GM21447 (cell line): ENCODE measurements at regions not wholly inside any gene's neighbourhood (a gene's known extent, or its start where the extent isn't known, plus 50 kb on each side); places are given as distances from the start of the nearest gene placed in this dataset.
"Not testable (repeated sequence)": the region's sequence is repeated elsewhere in the genome, so short reads cannot be mapped to it uniquely, and the experiment has no call there.

Experiments
- ATAC-seq: cut with Tn5 transposase; IDR thresholded peaks from one replicate; pipeline ENCODE4 v1.9.1; 2021; ENCODE audit not compliant: unreplicated experiment

- ATAC-seq: no peak
These were observed 170.6 kb downstream of the MINAR1 start for GRCh38 chr15:79602731-79603130.

GRCh38 chr15:79606831-79607355 is 174.8 kb downstream of the MINAR1 start:
- no peak for ATAC-seq

- ATAC-seq: no peak
These were observed 176.1 kb downstream of the MINAR1 start for GRCh38 chr15:79608066-79608864.

GRCh38 chr15:79609506-79609905 is 177.4 kb downstream of the MINAR1 start:
- ATAC-seq: no peak

- ATAC-seq: no peak
These were observed 177.9 kb downstream of the MINAR1 start for GRCh38 chr15:79610021-79610420.

GRCh38 chr15:79615754-79616153 is 183.6 kb downstream of the MINAR1 start:
- ATAC-seq: no peak

- ATAC-seq: no peak
These were observed 184.9 kb downstream of the MINAR1 start for GRCh38 chr15:79617071-79617470.

GRCh38 chr15:79620112-79620857 is 188.1 kb downstream of the MINAR1 start:
- ATAC-seq: no peak

- ATAC-seq: not testable (repeated sequence)
These were observed 189.7 kb downstream of the MINAR1 start for GRCh38 chr15:79621805-79622204.

GRCh38 chr15:79623488-79623887 is 191.4 kb downstream of the MINAR1 start:
- ATAC-seq: no peak

GRCh38 chr15:79629687-79630086 is 197.6 kb downstream of the MINAR1 start:
- ATAC-seq: no peak

GRCh38 chr15:79632457-79632856 is 200.3 kb downstream of the MINAR1 start:
- ATAC-seq: no peak

- ATAC-seq: no peak
These were observed 203.1 kb downstream of the MINAR1 start for GRCh38 chr15:79635149-79635771.

GRCh38 chr15:79635897-79636561 is 203.9 kb downstream of the MINAR1 start:
- no peak for ATAC-seq

- no peak for ATAC-seq
These were observed 208.1 kb downstream of the MINAR1 start for GRCh38 chr15:79640206-79640605.

- ATAC-seq: no peak
These were observed 209.7 kb downstream of the MINAR1 start for GRCh38 chr15:79641841-79642240.

GRCh38 chr15:79643393-79643792 is 211.3 kb downstream of the MINAR1 start:
- ATAC-seq: no peak

GRCh38 chr15:79644091-79644490 is 212.0 kb downstream of the MINAR1 start:
- no peak for ATAC-seq

GRCh38 chr15:79652972-79653371 is 220.8 kb downstream of the MINAR1 start:
- not testable (repeated sequence) for ATAC-seq

GRCh38 chr15:79653533-79653932 is 221.4 kb downstream of the MINAR1 start:
- ATAC-seq: no peak
